GM12892 (cell line): ENCODE measurements at regions not wholly inside any gene's neighbourhood (a gene's known extent, or its start where the extent isn't known, plus 50 kb on each side); places are given as distances from the start of the nearest gene placed in this dataset.

Source experiments
- DNase-seq: peaks from one replicate; pipeline ENCODE4 v3.0.0; 2011; ENCODE audit not compliant: insufficient read length
- FAIRE-seq: peaks from 2 replicates; lab custom pipeline; 2011; peaks lifted over from hg19 to GRCh38; lab: Jason Lieb, UNC
- POLR2A ChIP-seq: IDR thresholded peaks from 2 replicates; pipeline ENCODE4 v1.6.1; 2011; ENCODE audit warnings: low read depth, low read length, control low read depth
- POLR2AphosphoS5 ChIP-seq: IDR thresholded peaks from 2 replicates; pipeline ENCODE4 v1.6.1; 2011; ENCODE audit warnings: low read depth, low read length, control low read depth
- TAF1 ChIP-seq: IDR thresholded peaks from 2 replicates; pipeline ENCODE4 v1.6.1; 2011; ENCODE audit warnings: low read depth, mild to moderate bottlenecking, control low read depth, low read length, borderline replicate concordance

DNA sequence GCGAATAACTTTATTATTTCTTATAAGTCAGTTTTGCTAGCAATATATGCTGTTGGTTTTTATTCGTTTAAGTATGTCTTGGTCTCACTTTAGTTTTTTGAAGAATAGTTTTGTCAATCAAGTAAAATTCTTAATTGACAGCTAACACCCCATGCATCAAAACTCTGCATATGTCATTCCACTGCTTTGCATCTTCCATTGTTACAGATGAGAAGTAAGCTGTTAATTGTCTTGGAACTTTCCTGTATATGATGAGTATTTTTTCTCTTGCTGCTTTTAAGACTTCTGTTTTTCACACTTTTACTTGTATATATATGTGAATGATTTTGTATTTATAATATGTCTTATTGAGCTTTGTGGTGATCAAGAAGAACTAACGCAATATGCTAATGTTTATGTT is 1048.4 kb downstream of the CNTNAP5 start:
- no peak for FAIRE-seq

DNA sequence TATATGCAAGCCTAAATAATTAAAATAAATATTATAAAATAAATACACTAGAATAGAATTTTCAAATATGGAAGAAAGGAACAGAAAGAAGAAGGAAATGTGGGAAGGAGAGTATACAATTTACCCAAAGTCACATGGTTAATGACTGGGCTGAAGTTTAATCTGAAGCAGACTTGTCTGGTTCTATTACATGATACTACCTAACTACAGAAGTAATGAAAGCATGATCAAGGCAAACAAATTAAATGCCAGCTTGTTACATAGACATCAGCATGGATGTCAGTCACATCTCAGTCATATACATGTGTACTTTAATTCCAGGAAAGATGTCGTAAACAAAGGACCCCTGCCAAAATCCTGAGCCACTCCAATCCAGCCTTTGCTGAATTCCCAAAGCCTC is 1060.8 kb downstream of the CNTNAP5 start:
- TF ChIP-seq TAF1 (no peak), POLR2AphosphoS5 (no peak), POLR2A (no peak)
- FAIRE-seq = no peak
- DNase-seq = no peak

More for the DNA sequence above, 1048.4 kb downstream of the CNTNAP5 start:
- TF ChIP-seq TAF1 (no peak), POLR2AphosphoS5 (no peak), POLR2A (no peak)
- no peak for DNase-seq

DNA sequence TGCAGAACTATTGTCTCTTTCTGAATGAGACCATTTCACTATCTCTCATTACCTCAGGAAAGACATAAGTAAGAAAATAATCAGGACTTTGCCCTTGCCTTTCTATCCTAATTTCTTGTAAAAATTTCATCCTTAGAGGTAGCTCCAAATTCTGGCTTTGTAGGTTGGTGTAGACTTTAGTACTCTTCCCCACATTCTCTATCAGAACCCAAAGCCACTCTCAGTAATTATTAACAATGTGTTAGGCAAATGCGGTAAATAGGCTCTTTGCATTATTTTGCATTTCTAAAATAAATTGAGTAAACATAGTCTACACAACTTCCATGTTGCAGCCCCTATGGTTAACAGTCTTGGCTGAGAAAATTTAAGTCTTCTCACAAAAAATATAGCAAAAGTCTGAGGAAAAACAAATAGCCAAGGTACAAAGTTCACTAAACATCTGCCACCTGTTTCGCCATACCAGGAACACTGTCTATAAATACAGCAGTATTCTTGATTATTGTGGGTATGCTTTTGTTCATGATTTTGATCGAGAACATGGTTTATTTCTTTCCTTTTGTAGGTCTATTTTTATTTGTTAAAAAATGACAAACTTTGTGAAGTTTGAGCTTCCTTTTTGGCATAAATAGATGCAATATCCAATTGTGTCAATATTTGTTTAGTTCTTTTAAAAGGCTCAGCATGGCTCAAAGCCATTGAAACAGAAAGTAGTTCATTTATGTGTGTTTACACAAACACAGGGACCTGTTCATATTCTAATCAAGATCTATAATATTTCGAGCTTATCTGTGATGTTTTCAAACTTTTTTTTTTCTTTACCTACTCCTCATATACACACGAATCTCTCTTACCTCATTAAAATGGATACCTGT is 1061.5 kb downstream of the CNTNAP5 start:
- no peak for FAIRE-seq
- no peak for DNase-seq
- no peak for TF ChIP-seq TAF1
- TF ChIP-seq POLR2AphosphoS5 = no peak
- no peak for TF ChIP-seq POLR2A

DNA sequence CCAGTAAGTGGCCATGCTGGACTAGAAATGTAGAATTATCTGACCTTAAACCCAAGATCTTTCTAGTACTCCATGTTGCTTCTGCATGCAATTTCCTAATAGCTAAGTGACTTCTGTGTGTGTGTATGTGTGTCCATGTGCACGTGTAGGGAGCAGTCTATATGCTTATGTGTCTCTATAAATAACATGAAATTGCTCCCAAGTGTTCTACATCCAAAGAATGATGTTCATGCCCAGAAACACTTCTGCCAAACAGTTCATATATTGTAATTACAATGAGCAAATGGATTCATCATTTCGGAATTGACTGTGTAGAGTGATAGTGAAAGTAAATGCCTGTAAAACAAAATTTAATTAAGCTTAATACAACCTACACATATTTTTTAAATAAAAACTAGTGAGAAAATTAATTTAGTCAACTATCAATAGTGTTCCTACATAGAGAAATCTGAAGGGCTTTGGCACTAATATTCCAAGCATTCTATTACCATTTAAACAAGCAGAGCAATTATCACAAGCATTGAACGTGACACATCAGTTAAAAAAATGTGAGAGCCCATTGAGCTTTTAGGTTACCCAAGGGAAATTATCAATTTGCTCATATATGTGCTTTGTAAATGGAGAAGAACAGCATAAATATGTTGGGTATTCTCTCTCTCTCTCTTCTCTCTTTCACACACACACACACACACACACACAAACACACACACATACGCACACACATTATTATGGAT is 1067.4 kb downstream of the CNTNAP5 start:
- TF ChIP-seq TAF1 = no peak
- no peak for TF ChIP-seq POLR2AphosphoS5
- TF ChIP-seq POLR2A = no peak

DNA sequence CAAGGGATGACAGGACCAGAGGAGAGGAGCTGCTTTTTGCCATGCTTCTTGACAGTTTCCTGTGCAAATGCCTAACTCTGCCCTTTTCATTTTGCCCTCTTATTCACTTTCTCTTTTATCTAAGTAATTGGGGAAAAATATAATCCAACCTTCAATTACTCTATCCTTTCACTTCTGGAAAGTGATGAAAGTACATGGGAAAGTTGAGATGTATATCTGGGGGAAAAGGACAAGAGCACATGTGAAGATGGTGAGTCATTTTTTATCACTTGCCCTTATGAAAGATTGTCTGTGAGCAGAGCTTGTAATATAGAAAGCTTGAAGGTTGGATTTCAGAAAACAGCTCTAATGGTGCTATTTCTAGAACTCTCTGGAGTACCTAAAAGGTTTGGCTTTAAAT is 1070.7 kb downstream of the CNTNAP5 start:
- DNase-seq = no peak
- no peak for FAIRE-seq

More for the DNA sequence above, 1067.4 kb downstream of the CNTNAP5 start:
- DNase-seq = no peak
- peak; percentile 64 for FAIRE-seq

DNA sequence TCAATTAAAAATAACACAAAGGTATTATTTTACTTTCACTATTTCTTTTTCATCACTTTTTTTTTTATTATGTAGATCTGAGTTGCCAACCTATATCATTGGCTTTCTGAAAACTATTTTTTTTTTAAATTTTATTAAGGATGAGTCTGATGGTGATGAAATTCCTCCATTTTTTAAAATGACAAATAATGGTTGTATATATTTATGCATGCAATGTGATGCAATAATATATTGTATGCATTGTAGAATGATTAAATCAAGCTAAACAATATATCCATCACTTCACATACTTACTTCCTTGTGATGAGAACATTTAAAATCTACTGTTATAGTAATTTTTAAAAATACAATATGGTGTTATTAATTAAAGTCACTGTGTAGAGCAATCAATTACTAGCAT is 1081.6 kb downstream of the CNTNAP5 start:
- TF ChIP-seq POLR2AphosphoS5 = no peak
- no peak for TF ChIP-seq POLR2A
- no peak for TF ChIP-seq TAF1
- DNase-seq (no peak), FAIRE-seq (no peak)

More for the DNA sequence above, 1070.7 kb downstream of the CNTNAP5 start:
- TF ChIP-seq TAF1 (no peak), POLR2AphosphoS5 (no peak), POLR2A (no peak)

DNA sequence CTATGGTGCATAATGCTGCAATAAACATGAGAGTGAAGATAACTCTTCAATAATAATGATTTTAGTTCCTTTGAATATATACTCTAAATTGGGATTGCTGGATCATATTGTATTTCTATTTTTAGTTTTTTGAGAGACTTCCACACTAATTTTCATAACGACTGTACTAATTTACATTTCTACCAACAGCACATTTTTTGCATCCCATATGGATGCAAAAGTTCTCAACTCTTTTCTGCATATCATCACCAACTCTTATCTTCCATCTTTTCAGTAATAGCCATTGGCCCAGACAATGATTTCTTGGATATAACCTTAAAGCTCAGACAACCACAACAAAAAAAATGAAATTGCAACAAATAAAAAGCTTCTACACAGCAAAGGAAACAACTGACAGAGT is 1082.4 kb downstream of the CNTNAP5 start:
- FAIRE-seq = no peak

DNA sequence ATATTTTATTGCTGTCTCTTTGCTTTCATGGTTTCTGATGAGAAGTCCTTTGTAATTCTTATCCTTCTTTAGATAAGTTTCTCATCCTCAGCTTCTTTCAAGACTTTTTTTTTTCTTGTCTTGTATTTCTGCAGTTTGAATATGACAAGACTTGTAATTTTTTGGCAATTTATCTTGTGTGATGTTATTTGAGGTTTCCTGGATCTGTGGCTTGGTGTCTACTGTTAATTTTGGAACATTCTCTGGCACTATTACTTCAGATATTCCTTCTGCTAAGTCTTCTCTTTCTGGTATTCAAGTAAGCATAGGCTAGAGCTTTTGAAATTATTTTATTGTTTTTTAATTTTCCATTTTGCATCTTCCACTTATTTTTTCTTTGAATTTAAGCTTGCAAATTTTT is 1083.2 kb downstream of the CNTNAP5 start:
- DNase-seq (no peak), FAIRE-seq (no peak)
- TF ChIP-seq TAF1 (no peak), POLR2AphosphoS5 (no peak)

More for the DNA sequence above, 1082.4 kb downstream of the CNTNAP5 start:
- TF ChIP-seq POLR2AphosphoS5 = no peak
- no peak for TF ChIP-seq POLR2A
- TF ChIP-seq TAF1 = no peak
- DNase-seq = no peak

DNA sequence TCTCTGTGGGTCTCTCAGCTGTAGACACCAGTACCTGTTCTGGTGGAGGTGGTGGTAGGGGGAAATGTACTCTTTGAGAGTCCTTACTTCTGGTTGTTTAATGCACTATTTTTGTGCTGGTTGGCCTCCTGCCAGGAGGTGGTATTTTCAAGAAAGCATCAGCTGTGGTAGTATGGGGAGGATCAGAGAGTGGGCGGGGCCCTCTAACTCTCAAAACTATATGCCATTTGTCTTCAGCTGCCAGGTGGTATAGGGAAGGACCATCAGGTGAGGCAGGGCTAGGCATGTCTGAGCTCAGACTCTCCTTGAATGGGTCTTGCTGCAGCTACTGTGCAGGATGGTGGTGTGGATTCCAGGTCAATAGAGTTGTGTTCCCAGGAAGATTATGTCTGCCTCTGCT is 1100.8 kb downstream of the CNTNAP5 start:
- DNase-seq (no peak), FAIRE-seq (no peak)
- TF ChIP-seq POLR2A (no peak), TAF1 (no peak), POLR2AphosphoS5 (no peak)

DNA sequence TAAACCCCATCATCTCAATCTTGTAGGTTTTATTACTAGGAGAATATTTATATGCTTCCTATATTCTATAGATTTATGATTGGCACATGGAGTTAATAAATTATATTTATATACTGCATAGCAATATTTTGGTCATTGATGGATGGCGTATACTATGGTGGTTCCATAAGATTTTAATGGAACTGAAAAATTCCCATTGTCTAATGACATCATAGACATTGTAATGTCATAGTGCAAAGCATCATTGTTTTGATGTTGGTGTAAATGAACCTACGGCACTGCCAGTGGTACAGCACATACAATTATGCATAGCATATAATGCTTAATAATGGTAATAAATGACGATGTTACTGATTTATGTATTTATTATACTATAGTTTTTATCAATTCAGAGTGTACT is 1135.9 kb downstream of the CNTNAP5 start:
- no peak for FAIRE-seq
- no peak for DNase-seq
- TF ChIP-seq TAF1 = no peak
- no peak for TF ChIP-seq POLR2A
- no peak for TF ChIP-seq POLR2AphosphoS5

DNA sequence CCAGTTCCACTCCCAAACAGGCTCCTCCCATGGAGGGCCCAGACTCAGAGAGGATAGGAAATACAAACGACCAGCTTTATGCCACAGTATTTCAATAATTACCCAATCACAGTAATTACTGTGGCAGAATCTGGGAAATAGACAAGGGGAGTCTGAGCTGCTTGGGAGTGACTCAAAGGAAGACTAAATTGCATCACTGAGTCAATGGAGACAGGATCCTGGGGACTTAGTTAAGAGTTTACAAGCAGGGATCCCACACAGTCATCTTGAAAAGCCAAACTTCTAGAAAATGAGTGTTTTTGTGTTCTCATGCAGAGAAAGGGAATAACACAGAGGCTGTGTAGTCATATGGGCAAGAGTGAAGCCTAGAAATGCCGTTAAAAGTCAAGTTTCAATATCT is 1142.1 kb downstream of the CNTNAP5 start:
- no peak for DNase-seq
- no peak for FAIRE-seq
- TF ChIP-seq TAF1 = no peak
- TF ChIP-seq POLR2A = no peak
